Breast epithelium (tissue), 4 donors: ENCODE measurements at regions not wholly inside any gene's neighbourhood (a gene's known extent, or its start where the extent isn't known, plus 50 kb on each side); places are given as distances from the start of the nearest gene placed in this dataset.
"Not testable (repeated sequence)": the region's sequence is repeated elsewhere in the genome, so short reads cannot be mapped to it uniquely, and the experiment has no call there.

ENCODE experiments used
- DNase-seq, 2 donors: peaks; one replicate each; pipeline ENCODE4 v3.0.0-alpha.2; 2019; ENCODE audit warnings: low spot score in 2 of 2
- H3K27ac ChIP-seq, 2 donors: fragments of 200-600 bp; sonication (generic) in 1 of 2; one replicate each; pipeline ENCODE4 v1.5.1; 2016 to 2019; ENCODE audit warnings: mild to moderate bottlenecking in 1 of 2
- H3K27me3 ChIP-seq, 2 donors: fragments of 200-600 bp; sonication (generic) in 1 of 2; one replicate each; pipeline versions ENCODE4 v1.5.1 to v1.6.0; 2017 to 2019; ENCODE audit warnings: control low read depth in 1 of 2, mild to moderate bottlenecking in 1 of 2
- H3K36me3 ChIP-seq: fragments of 200-600 bp; one replicate; pipeline ENCODE4 v1.5.1; 2019
- H3K4me1 ChIP-seq, 2 donors: fragments of 200-600 bp; sonication (generic); one replicate each; pipeline ENCODE4 v1.5.1; 2016 to 2019; ENCODE audit warnings: control low read depth in 1 of 2
- H3K4me3 ChIP-seq, 3 donors: fragments of 200-600 bp; sonication (generic); 1 replicate in 2 of 3; 2 replicates in 1 of 3; pipeline ENCODE4 v1.5.1; 2016 to 2019; ENCODE audit warnings: mild to moderate bottlenecking in 3 of 3, moderate library complexity in 2 of 3
- H3K9me3 ChIP-seq, 2 donors: fragments of 200-600 bp; sonication (generic) in 1 of 2; one replicate each; pipeline ENCODE4 v1.5.1; 2016 to 2019; ENCODE audit warnings: control low read depth in 1 of 2
- POLR2A ChIP-seq: fragments of 450-650 bp; IDR thresholded peaks from one replicate; pipeline ENCODE4 v1.6.1; 2016; ENCODE audit warnings: antibody characterized with exemption, mild to moderate bottlenecking, moderate library complexity
- POLR2AphosphoS5 ChIP-seq, 3 donors: sonication (generic); formaldehyde crosslinking; IDR thresholded peaks; one replicate each; pipeline ENCODE4 v1.6.1; 2017; ENCODE audit warnings: antibody characterized with exemption in 3 of 3
- intact Hi-C: fragments of 100-400 bp; cut with DNase I; formaldehyde crosslinking; loops from one replicate; pipeline ENCODE4 v1.15.1; 2023; ENCODE audit warnings: low total_unique reads
- TF ChIP-seq, protein P1 (sequence below), 3 donors: fragments of 450-650 bp; IDR thresholded peaks; one replicate each; pipeline ENCODE4 v1.5.1; 2016 to 2017; ENCODE audit warnings: antibody characterized with exemption in 3 of 3, mild to moderate bottlenecking in 3 of 3, moderate library complexity in 3 of 3

DNA sequence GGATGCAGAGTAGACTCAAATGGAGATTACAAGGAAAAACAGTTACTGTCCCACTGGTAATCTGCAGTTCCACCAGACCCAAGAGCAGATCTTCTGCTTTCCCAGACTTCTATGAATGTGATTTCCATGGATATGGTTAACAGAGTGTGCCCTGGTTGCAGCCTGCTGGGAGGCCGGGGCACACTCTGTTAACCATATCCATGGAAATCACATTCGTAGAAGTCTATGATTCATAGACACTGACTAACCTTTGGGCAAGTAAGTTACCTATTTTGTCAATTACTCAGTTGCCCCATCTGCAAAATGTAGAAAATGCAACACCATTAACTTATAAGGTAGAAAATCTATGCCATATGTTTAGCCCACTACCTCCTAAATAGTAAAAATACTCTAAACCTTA is 443.1 kb upstream of the PITX2 start:
- TF ChIP-seq POLR2AphosphoS5 (IDR thresholded peaks at IDR 0.05) (no peak), POLR2A (no peak)
- TF ChIP-seq, protein P1, sequence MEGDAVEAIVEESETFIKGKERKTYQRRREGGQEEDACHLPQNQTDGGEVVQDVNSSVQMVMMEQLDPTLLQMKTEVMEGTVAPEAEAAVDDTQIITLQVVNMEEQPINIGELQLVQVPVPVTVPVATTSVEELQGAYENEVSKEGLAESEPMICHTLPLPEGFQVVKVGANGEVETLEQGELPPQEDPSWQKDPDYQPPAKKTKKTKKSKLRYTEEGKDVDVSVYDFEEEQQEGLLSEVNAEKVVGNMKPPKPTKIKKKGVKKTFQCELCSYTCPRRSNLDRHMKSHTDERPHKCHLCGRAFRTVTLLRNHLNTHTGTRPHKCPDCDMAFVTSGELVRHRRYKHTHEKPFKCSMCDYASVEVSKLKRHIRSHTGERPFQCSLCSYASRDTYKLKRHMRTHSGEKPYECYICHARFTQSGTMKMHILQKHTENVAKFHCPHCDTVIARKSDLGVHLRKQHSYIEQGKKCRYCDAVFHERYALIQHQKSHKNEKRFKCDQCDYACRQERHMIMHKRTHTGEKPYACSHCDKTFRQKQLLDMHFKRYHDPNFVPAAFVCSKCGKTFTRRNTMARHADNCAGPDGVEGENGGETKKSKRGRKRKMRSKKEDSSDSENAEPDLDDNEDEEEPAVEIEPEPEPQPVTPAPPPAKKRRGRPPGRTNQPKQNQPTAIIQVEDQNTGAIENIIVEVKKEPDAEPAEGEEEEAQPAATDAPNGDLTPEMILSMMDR (IDR thresholded peaks at IDR 0.05), result no peak
- intact Hi-C loops, result no loop called here
- Histone ChIP-seq H3K4me1 (no peaks in the 10 kb centered on the region), H3K27ac (no peak overlapping the region), H3K9me3 (no peaks in the 10 kb centered on the region), H3K27me3 (no peaks in the 10 kb centered on the region), H3K36me3 (no peaks in the 10 kb centered on the region), H3K4me3 (no peak overlapping the region)
- no peak for DNase-seq

DNA sequence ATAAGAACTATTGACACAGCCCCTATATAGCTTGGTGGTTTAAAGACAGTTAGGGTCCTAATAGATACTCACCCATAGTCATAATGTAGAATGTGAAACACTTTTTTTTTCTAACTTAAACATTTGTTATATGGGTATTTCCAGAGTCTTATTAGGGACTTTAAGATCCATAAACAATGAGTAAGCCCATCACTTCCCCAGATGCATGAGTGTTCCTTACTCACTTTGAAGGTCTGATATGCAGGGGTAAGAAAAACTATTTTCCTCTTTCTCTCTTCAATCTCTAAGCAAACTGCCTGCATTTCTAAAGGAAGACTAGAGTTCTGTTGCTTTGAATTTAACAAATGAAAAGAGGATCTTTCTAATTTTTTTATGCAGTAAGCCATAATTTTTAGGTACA is 443.6 kb upstream of the PITX2 start:
- intact Hi-C loops, result no loop called here
- no peak overlapping the region for H3K4me3 ChIP-seq
- TF ChIP-seq POLR2AphosphoS5 (IDR thresholded peaks at IDR 0.05), result no peak
- no peaks in the 10 kb centered on the region for H3K27me3 ChIP-seq
- no peak overlapping the region for H3K27ac ChIP-seq
- no peak for DNase-seq
- H3K9me3 ChIP-seq, result no peaks in the 10 kb centered on the region
- no peaks in the 10 kb centered on the region for H3K4me1 ChIP-seq
- H3K36me3 ChIP-seq, result no peaks in the 10 kb centered on the region

DNA sequence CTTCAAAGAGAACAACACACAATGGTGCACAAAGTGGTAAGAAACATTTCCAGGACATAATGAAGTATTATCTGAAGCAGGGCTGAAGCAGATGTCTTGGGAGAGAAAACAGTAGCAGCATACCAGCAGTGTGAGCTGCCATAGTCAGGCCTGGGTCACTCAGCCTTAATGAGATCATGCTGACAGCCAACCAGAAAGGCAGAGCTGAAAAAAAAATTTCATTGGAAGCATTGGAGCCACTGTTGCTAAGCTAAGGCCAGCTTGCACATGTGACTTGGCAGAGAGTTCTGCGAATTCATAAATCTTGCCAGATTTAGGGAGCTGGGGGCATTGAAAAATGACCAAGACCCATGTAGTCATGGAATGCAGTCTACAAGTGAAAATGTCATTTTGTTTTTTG is 444.0 kb upstream of the PITX2 start:
- Histone ChIP-seq H3K4me3 (no peak overlapping the region), H3K4me1 (no peaks in the 10 kb centered on the region), H3K9me3 (no peaks in the 10 kb centered on the region), H3K27ac (no peak overlapping the region), H3K36me3 (no peaks in the 10 kb centered on the region), H3K27me3 (no peaks in the 10 kb centered on the region)
- DNase-seq, result no peak
- intact Hi-C loops, result no loop called here
- TF ChIP-seq, protein P1 (IDR thresholded peaks at IDR 0.05), result no peak
- TF ChIP-seq POLR2A (no peak), POLR2AphosphoS5 (IDR thresholded peaks at IDR 0.05) (no peak)

DNA sequence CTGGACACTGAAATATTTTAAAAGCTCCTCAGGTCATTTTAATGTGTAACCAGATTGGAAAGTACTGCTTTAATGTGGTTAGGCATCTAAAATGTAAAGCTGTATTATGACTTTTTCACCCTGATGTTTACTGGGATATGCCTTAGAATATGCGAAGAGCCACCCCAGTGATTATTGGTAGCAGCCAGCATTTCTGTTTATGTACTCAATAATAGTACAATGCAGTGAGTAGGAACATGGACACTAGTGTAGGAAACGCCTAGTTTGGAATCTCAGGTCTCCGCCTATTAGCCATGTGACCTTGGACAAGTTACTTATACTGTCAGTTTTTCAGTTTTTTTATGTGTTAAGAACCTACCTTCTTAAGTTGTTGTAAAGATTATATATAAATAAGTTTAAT is 446.0 kb upstream of the PITX2 start:
- intact Hi-C loops, result no loop called here
- no peak for DNase-seq

DNA sequence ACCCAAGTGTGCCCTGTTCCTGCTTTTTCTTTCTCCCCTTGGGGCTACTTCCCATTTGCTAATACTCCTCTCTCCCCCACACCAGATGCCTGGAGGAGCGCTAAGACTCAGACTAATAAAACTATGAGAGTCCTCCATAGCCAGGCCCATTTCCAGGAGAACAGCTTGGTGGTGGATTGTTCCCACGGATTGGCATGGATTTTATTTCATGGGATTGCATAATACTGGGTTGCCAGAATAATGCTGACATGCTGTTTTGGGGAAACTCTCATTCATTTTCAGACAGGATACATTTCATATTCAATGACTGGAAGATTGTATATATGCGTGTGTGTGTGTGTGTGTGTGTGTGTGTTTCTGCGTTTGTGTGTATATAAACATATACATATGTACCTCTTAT is 447.5 kb upstream of the PITX2 start:
- Histone ChIP-seq H3K4me3 (no peak overlapping the region), H3K36me3 (no peaks in the 10 kb centered on the region), H3K27me3 (no peaks in the 10 kb centered on the region), H3K4me1 (no peaks in the 10 kb centered on the region), H3K27ac (no peak overlapping the region), H3K9me3 (peaks cover 0 to 14% of the 10 kb centered on the region in 2 donors)
- intact Hi-C loops, result no loop called here
- no peak for TF ChIP-seq POLR2AphosphoS5 (IDR thresholded peaks at IDR 0.05)
- no peak for TF ChIP-seq POLR2A
- TF ChIP-seq, protein P1 (IDR thresholded peaks at IDR 0.05), result no peak
- DNase-seq, result no peak

More for the DNA sequence above, 446.0 kb upstream of the PITX2 start:
- Histone ChIP-seq H3K9me3 (peaks cover 0 to 14% of the 10 kb centered on the region in 2 donors), H3K4me1 (no peaks in the 10 kb centered on the region), H3K4me3 (no peak overlapping the region), H3K27ac (no peak overlapping the region), H3K27me3 (no peaks in the 10 kb centered on the region), H3K36me3 (no peaks in the 10 kb centered on the region)
- no peak for TF ChIP-seq POLR2AphosphoS5 (IDR thresholded peaks at IDR 0.05)
- no peak for TF ChIP-seq POLR2A
- TF ChIP-seq, protein P1 (IDR thresholded peaks at IDR 0.05), result no peak

DNA sequence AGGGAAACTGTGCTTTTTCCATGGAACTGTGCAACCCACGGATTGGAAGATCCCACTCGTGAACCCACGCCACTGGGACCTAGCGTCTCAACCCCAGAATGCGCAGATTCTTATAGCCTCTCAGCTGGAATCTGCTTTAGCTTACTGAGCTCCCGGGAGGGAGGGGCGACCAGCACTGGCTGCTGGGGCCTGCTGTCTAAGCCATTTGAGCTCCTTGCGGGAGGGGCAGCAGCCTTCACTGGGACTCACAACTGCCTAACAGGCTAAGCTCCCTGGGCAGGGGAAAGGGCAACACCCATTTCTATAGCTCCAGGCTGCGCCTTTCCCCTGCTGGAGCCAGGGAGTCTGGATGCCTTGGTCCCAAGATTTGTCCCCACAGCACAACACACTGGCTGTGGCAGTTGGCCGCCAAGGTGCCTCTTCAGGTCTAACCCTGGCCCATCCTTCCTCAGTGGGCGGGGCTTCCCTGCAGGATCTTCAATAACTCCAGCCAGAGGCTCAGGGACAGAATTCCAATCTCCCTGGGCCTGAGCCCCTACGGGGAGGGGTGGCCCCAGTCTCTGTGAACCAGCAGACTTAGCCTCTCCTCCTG is 451.7 kb upstream of the PITX2 start:
- no peaks in the 10 kb centered on the region for H3K36me3 ChIP-seq
- no peaks in the 10 kb centered on the region for H3K4me1 ChIP-seq
- H3K4me3 ChIP-seq, result no peak overlapping the region
- intact Hi-C loops, result no loop called here
- H3K9me3 ChIP-seq, result peaks cover 0 to 14% of the 10 kb centered on the region in 2 donors
- no peak for TF ChIP-seq POLR2AphosphoS5 (IDR thresholded peaks at IDR 0.05)
- no peaks in the 10 kb centered on the region for H3K27me3 ChIP-seq
- H3K27ac ChIP-seq, result no peak overlapping the region
- no peak for DNase-seq

DNA sequence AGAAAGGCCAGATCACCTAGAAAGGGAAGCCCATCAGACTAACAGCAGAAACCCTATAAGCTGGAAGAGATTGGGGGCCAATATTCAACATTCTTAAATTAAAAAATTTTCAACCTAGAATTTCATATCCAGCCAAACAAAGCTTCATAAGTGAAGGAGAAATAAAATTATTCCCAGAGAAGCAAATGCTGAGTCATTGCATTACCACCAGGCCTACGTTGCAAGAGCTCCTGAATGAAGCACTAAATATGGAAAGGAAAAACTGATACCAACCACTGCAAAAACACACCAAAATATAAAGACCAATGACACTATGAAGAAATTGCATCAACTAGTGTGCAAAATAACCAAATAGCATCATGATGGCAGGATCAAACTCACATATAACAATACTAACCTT is 453.4 kb upstream of the PITX2 start:
- H3K4me1 ChIP-seq, H3K27ac ChIP-seq, intact Hi-C loops, DNase-seq, H3K27me3 ChIP-seq, H3K36me3 ChIP-seq, H3K4me3 ChIP-seq: not testable (repeated sequence)
- peaks cover 0 to 14% of the 10 kb centered on the region in 2 donors for H3K9me3 ChIP-seq
